ENCODE measurements at regions not wholly inside any gene's neighbourhood (a gene's known extent, or its start where the extent isn't known, plus 50 kb on each side); places are given as distances from the start of the nearest gene placed in this dataset.
"Not testable (repeated sequence)": the region's sequence is repeated elsewhere in the genome, so short reads cannot be mapped to it uniquely, and the experiment has no call there.

GRCh38 chr5:127133071-127133470 is 59.8 kb upstream of the C5orf63 start:
- 41 to 88% methylated on average over 2 to 3 of the region's 3 CpGs for WGBS, 2 experiments
- Histone ChIP-seq H3K4me3 (ENCODE audit: insufficient read depth, low read depth, low read length) (no peak overlapping the region), H3K4me1 (ENCODE audit: control insufficient read depth, insufficient read depth, low read length) (no peaks in the 10 kb centered on the region), H3K27me3 (ENCODE audit: control insufficient read depth, insufficient read depth, low read length, poor library complexity, severe bottlenecking) (no peaks in the 10 kb centered on the region), H3K27ac (ENCODE audit: insufficient read depth, low read depth, low read length, poor library complexity, severe bottlenecking) (no peak overlapping the region), H3K36me3 (ENCODE audit: control insufficient read depth, insufficient read depth, low read length) (no peaks in the 10 kb centered on the region), H3K9me3 (ENCODE audit: control insufficient read depth, low read length) (no peaks in the 10 kb centered on the region)

GRCh38 chr5:127136908-127137307 is 63.6 kb upstream of the C5orf63 start:
- no peaks in the 10 kb centered on the region for H3K36me3 ChIP-seq (ENCODE audit: control insufficient read depth, insufficient read depth, low read length)
- H3K27ac ChIP-seq (ENCODE audit: insufficient read depth, low read depth, low read length, poor library complexity, severe bottlenecking), result no peak overlapping the region
- H3K4me1 ChIP-seq (ENCODE audit: control insufficient read depth, insufficient read depth, low read length), result no peaks in the 10 kb centered on the region
- H3K27me3 ChIP-seq (ENCODE audit: control insufficient read depth, insufficient read depth, low read length, poor library complexity, severe bottlenecking), result no peaks in the 10 kb centered on the region
- H3K9me3 ChIP-seq (ENCODE audit: control insufficient read depth, low read length), result no peaks in the 10 kb centered on the region
- WGBS, 2 experiments, result 64 to 96% methylated on average over 2 to 3 of the region's 3 CpGs
- no peak overlapping the region for H3K4me3 ChIP-seq (ENCODE audit: insufficient read depth, low read depth, low read length)

GRCh38 chr5:127143722-127144121 is 70.4 kb upstream of the C5orf63 start:
- WGBS, 2 experiments, result 97 to 99% methylated on average over 12 of the region's 13 CpGs
- Histone ChIP-seq H3K27me3 (ENCODE audit: control insufficient read depth, insufficient read depth, low read length, poor library complexity, severe bottlenecking) (no peaks in the 10 kb centered on the region), H3K9me3 (ENCODE audit: control insufficient read depth, low read length) (no peaks in the 10 kb centered on the region), H3K36me3 (ENCODE audit: control insufficient read depth, insufficient read depth, low read length) (no peaks in the 10 kb centered on the region), H3K4me3 (ENCODE audit: insufficient read depth, low read depth, low read length) (no peak overlapping the region), H3K27ac (ENCODE audit: insufficient read depth, low read depth, low read length, poor library complexity, severe bottlenecking) (no peak overlapping the region), H3K4me1 (ENCODE audit: control insufficient read depth, insufficient read depth, low read length) (no peaks in the 10 kb centered on the region)

GRCh38 chr5:127153031-127153430 is 79.7 kb upstream of the C5orf63 start:
- H3K4me3 ChIP-seq (ENCODE audit: insufficient read depth, low read depth, low read length), result no peak overlapping the region
- H3K36me3 ChIP-seq (ENCODE audit: control insufficient read depth, insufficient read depth, low read length), result no peaks in the 10 kb centered on the region
- no peak overlapping the region for H3K27ac ChIP-seq (ENCODE audit: insufficient read depth, low read depth, low read length, poor library complexity, severe bottlenecking)
- H3K27me3 ChIP-seq (ENCODE audit: control insufficient read depth, insufficient read depth, low read length, poor library complexity, severe bottlenecking), result no peaks in the 10 kb centered on the region
- H3K4me1 ChIP-seq (ENCODE audit: control insufficient read depth, insufficient read depth, low read length), result no peaks in the 10 kb centered on the region
- 92 to 97% methylated on average over 2 of the region's 2 CpGs for WGBS, 2 experiments
- no peaks in the 10 kb centered on the region for H3K9me3 ChIP-seq (ENCODE audit: control insufficient read depth, low read length)

- Histone ChIP-seq H3K27me3 (ENCODE audit: control insufficient read depth, insufficient read depth, low read length, poor library complexity, severe bottlenecking) (no peaks in the 10 kb centered on the region), H3K4me1 (ENCODE audit: control insufficient read depth, insufficient read depth, low read length) (no peaks in the 10 kb centered on the region), H3K27ac (ENCODE audit: insufficient read depth, low read depth, low read length, poor library complexity, severe bottlenecking) (no peak overlapping the region), H3K9me3 (ENCODE audit: control insufficient read depth, low read length) (no peaks in the 10 kb centered on the region), H3K4me3 (ENCODE audit: insufficient read depth, low read depth, low read length) (no peak overlapping the region), H3K36me3 (ENCODE audit: control insufficient read depth, insufficient read depth, low read length) (no peaks in the 10 kb centered on the region)
- whole genome bisulfite sequencing, 2 experiments, result 100% methylated on average over 1 to 2 of the region's 3 CpGs
Measured at GRCh38 chr5:127153521-127153920, 80.2 kb upstream of the C5orf63 start.

- Histone ChIP-seq H3K27me3 (ENCODE audit: control insufficient read depth, insufficient read depth, low read length, poor library complexity, severe bottlenecking) (no peaks in the 10 kb centered on the region), H3K9me3 (ENCODE audit: control insufficient read depth, low read length) (no peaks in the 10 kb centered on the region), H3K27ac (ENCODE audit: insufficient read depth, low read depth, low read length, poor library complexity, severe bottlenecking) (no peak overlapping the region), H3K4me3 (ENCODE audit: insufficient read depth, low read depth, low read length) (no peak overlapping the region), H3K4me1 (ENCODE audit: control insufficient read depth, insufficient read depth, low read length) (no peaks in the 10 kb centered on the region), H3K36me3 (ENCODE audit: control insufficient read depth, insufficient read depth, low read length) (no peaks in the 10 kb centered on the region)
Measured at GRCh38 chr5:127163750-127164149, 90.4 kb upstream of the C5orf63 start.

GRCh38 chr5:127170918-127171600 is 97.8 kb upstream of the C5orf63 start:
- Histone ChIP-seq H3K27ac (ENCODE audit: insufficient read depth, low read depth, low read length, poor library complexity, severe bottlenecking) (no peak overlapping the region), H3K36me3 (ENCODE audit: control insufficient read depth, insufficient read depth, low read length) (no peaks in the 10 kb centered on the region), H3K9me3 (ENCODE audit: control insufficient read depth, low read length) (no peaks in the 10 kb centered on the region), H3K4me3 (ENCODE audit: insufficient read depth, low read depth, low read length) (no peak overlapping the region), H3K27me3 (ENCODE audit: control insufficient read depth, insufficient read depth, low read length, poor library complexity, severe bottlenecking) (no peaks in the 10 kb centered on the region), H3K4me1 (ENCODE audit: control insufficient read depth, insufficient read depth, low read length) (no peaks in the 10 kb centered on the region)
- WGBS, 2 experiments, result 93 to 95% methylated on average over 10 of the region's 10 CpGs

- WGBS, 2 experiments, result 93 to 94% methylated on average over 2 of the region's 2 CpGs
- no peaks in the 10 kb centered on the region for H3K27me3 ChIP-seq (ENCODE audit: control insufficient read depth, insufficient read depth, low read length, poor library complexity, severe bottlenecking)
- no peaks in the 10 kb centered on the region for H3K4me1 ChIP-seq (ENCODE audit: control insufficient read depth, insufficient read depth, low read length)
- no peaks in the 10 kb centered on the region for H3K36me3 ChIP-seq (ENCODE audit: control insufficient read depth, insufficient read depth, low read length)
- H3K9me3 ChIP-seq (ENCODE audit: control insufficient read depth, low read length), result no peaks in the 10 kb centered on the region
- no peak overlapping the region for H3K27ac ChIP-seq (ENCODE audit: insufficient read depth, low read depth, low read length, poor library complexity, severe bottlenecking)
- H3K4me3 ChIP-seq (ENCODE audit: insufficient read depth, low read depth, low read length), result no peak overlapping the region
Measured at GRCh38 chr5:127176769-127177168, 103.5 kb upstream of the C5orf63 start.

- not testable (repeated sequence) for H3K27me3 ChIP-seq (ENCODE audit: control insufficient read depth, insufficient read depth, low read length, poor library complexity, severe bottlenecking); H3K36me3 ChIP-seq (ENCODE audit: control insufficient read depth, insufficient read depth, low read length); H3K9me3 ChIP-seq (ENCODE audit: control insufficient read depth, low read length); H3K4me1 ChIP-seq (ENCODE audit: control insufficient read depth, insufficient read depth, low read length); H3K4me3 ChIP-seq (ENCODE audit: insufficient read depth, low read depth, low read length); H3K27ac ChIP-seq (ENCODE audit: insufficient read depth, low read depth, low read length, poor library complexity, severe bottlenecking)
- 91 to 94% methylated on average over 8 of the region's 8 CpGs for WGBS, 2 experiments
Measured at GRCh38 chr5:127182631-127183030, 108.0 kb upstream of the MEGF10 start.

- Histone ChIP-seq H3K27me3 (ENCODE audit: control insufficient read depth, insufficient read depth, low read length, poor library complexity, severe bottlenecking) (no peaks in the 10 kb centered on the region), H3K4me1 (ENCODE audit: control insufficient read depth, insufficient read depth, low read length) (no peaks in the 10 kb centered on the region), H3K36me3 (ENCODE audit: control insufficient read depth, insufficient read depth, low read length) (no peaks in the 10 kb centered on the region), H3K4me3 (ENCODE audit: insufficient read depth, low read depth, low read length) (no peak overlapping the region), H3K27ac (ENCODE audit: insufficient read depth, low read depth, low read length, poor library complexity, severe bottlenecking) (no peak overlapping the region), H3K9me3 (ENCODE audit: control insufficient read depth, low read length) (no peaks in the 10 kb centered on the region)
- WGBS, 2 experiments, result 95% methylated on average over 7 of the region's 7 CpGs
Measured at GRCh38 chr5:127183332-127183731, 107.3 kb upstream of the MEGF10 start.

GRCh38 chr5:127184851-127185250 is 105.7 kb upstream of the MEGF10 start:
- H3K27ac ChIP-seq (ENCODE audit: insufficient read depth, low read depth, low read length, poor library complexity, severe bottlenecking), result no peak overlapping the region
- H3K27me3 ChIP-seq (ENCODE audit: control insufficient read depth, insufficient read depth, low read length, poor library complexity, severe bottlenecking), result no peaks in the 10 kb centered on the region
- no peak overlapping the region for H3K4me3 ChIP-seq (ENCODE audit: insufficient read depth, low read depth, low read length)
- H3K9me3 ChIP-seq (ENCODE audit: control insufficient read depth, low read length), result no peaks in the 10 kb centered on the region
- no peaks in the 10 kb centered on the region for H3K36me3 ChIP-seq (ENCODE audit: control insufficient read depth, insufficient read depth, low read length)
- 94 to 96% methylated on average over 4 of the region's 4 CpGs for WGBS, 2 experiments
- H3K4me1 ChIP-seq (ENCODE audit: control insufficient read depth, insufficient read depth, low read length), result no peaks in the 10 kb centered on the region

Measured in ectodermal cell (in vitro differentiated cells).